ENCODE measurements at regions not wholly inside any gene's neighbourhood (a gene's known extent, or its start where the extent isn't known, plus 50 kb on each side); places are given as distances from the start of the nearest gene placed in this dataset.

- no peaks in the 10 kb centered on the region for H3K27me3 Mint-ChIP-seq (ENCODE audit: low read depth)
- no peaks in the 10 kb centered on the region for H3K4me1 Mint-ChIP-seq (ENCODE audit: low read depth)
- TF ChIP-seq CTCF (IDR thresholded peaks at IDR 0.05), result no peak
- H3K27ac Mint-ChIP-seq (ENCODE audit: unreplicated experiment), result no peak overlapping the region
- H3K36me3 Mint-ChIP-seq (ENCODE audit: low read depth), result no peaks in the 10 kb centered on the region
- DNase-seq (ENCODE audit: low spot score), result no peak
- no peak overlapping the region for H3K4me3 Mint-ChIP-seq (ENCODE audit: unreplicated experiment)
- H3K9me3 Mint-ChIP-seq (ENCODE audit: low read depth), result peaks cover 4% of the 10 kb centered on the region
Observed at GRCh38 chr19:31604493-31605040, 255.3 kb upstream of the TSHZ3 start.

- Mint-ChIP-seq H3K9me3 (ENCODE audit: low read depth) (peaks cover 4% of the 10 kb centered on the region), H3K4me3 (ENCODE audit: unreplicated experiment) (no peak overlapping the region), H3K4me1 (ENCODE audit: low read depth) (no peaks in the 10 kb centered on the region), H3K27me3 (ENCODE audit: low read depth) (no peaks in the 10 kb centered on the region), H3K36me3 (ENCODE audit: low read depth) (no peaks in the 10 kb centered on the region), H3K27ac (ENCODE audit: unreplicated experiment) (no peak overlapping the region)
- DNase-seq (ENCODE audit: low spot score), result no peak
- TF ChIP-seq CTCF (IDR thresholded peaks at IDR 0.05), result no peak
Observed at GRCh38 chr19:31610018-31610417, 260.8 kb upstream of the TSHZ3 start.

- Mint-ChIP-seq H3K9me3 (ENCODE audit: low read depth) (no peaks in the 10 kb centered on the region), H3K27ac (ENCODE audit: unreplicated experiment) (no peak overlapping the region)
Observed at GRCh38 chr19:31611046-31611877, 262.0 kb upstream of the TSHZ3 start.

GRCh38 chr19:31612873-31613272, 263.6 kb upstream of the TSHZ3 start:
- H3K27ac Mint-ChIP-seq (ENCODE audit: unreplicated experiment), result no peak overlapping the region
- no peaks in the 10 kb centered on the region for H3K27me3 Mint-ChIP-seq (ENCODE audit: low read depth)
- no peak for DNase-seq (ENCODE audit: low spot score)

More at GRCh38 chr19:31611046-31611877, 262.0 kb upstream of the TSHZ3 start:
- no peaks in the 10 kb centered on the region for H3K36me3 Mint-ChIP-seq (ENCODE audit: low read depth)
- no peak for DNase-seq (ENCODE audit: low spot score)
- TF ChIP-seq CTCF (IDR thresholded peaks at IDR 0.05), result no peak
- H3K4me3 Mint-ChIP-seq (ENCODE audit: unreplicated experiment), result no peak overlapping the region
- no peaks in the 10 kb centered on the region for H3K4me1 Mint-ChIP-seq (ENCODE audit: low read depth)
- no peaks in the 10 kb centered on the region for H3K27me3 Mint-ChIP-seq (ENCODE audit: low read depth)

More at GRCh38 chr19:31612873-31613272, 263.6 kb upstream of the TSHZ3 start:
- H3K4me1 Mint-ChIP-seq (ENCODE audit: low read depth), result no peaks in the 10 kb centered on the region
- H3K36me3 Mint-ChIP-seq (ENCODE audit: low read depth), result no peaks in the 10 kb centered on the region
- TF ChIP-seq CTCF (IDR thresholded peaks at IDR 0.05), result no peak
- H3K9me3 Mint-ChIP-seq (ENCODE audit: low read depth), result no peaks in the 10 kb centered on the region
- H3K4me3 Mint-ChIP-seq (ENCODE audit: unreplicated experiment), result no peak overlapping the region

Data from chondrocyte (in vitro differentiated cells).